ENCODE measurements at regions not wholly inside any gene's neighbourhood (a gene's known extent, or its start where the extent isn't known, plus 50 kb on each side); places are given as distances from the start of the nearest gene placed in this dataset.

DNA sequence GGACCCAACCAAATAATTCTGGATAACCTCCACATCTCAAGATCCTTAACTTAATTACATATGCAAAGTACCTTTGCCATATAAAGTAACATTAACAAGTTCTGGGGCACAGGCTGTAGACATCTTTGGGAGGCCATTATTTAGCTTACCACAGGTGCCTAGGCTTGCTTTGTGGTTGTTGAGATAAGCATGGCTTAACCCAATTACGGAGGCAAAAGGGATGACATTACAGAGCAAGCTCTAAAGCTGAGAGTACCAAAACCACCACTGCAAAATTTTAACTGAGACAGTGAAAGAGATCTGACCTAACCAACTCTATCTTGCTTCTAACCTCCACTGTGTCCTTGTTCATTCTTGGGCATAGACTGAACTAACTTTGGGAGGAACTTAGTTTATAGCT lies 502.9 kb upstream of the ATXN8OS start:
- DNase-seq (ENCODE audit: low read depth): no peak
- H3K4me3 ChIP-seq (ENCODE audit: low read depth, low read length): no peak overlapping the region
- TF ChIP-seq POLR2A (IDR thresholded peaks at IDR 0.05; ENCODE audit: extremely low read depth, insufficient read length) (no peak), MAX (IDR thresholded peaks at IDR 0.05; ENCODE audit: low read depth, low read length) (no peak), MYC (IDR thresholded peaks at IDR 0.05; ENCODE audit: low read depth, low read length) (no peak)
- TF ChIP-seq, protein P1, sequence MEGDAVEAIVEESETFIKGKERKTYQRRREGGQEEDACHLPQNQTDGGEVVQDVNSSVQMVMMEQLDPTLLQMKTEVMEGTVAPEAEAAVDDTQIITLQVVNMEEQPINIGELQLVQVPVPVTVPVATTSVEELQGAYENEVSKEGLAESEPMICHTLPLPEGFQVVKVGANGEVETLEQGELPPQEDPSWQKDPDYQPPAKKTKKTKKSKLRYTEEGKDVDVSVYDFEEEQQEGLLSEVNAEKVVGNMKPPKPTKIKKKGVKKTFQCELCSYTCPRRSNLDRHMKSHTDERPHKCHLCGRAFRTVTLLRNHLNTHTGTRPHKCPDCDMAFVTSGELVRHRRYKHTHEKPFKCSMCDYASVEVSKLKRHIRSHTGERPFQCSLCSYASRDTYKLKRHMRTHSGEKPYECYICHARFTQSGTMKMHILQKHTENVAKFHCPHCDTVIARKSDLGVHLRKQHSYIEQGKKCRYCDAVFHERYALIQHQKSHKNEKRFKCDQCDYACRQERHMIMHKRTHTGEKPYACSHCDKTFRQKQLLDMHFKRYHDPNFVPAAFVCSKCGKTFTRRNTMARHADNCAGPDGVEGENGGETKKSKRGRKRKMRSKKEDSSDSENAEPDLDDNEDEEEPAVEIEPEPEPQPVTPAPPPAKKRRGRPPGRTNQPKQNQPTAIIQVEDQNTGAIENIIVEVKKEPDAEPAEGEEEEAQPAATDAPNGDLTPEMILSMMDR (IDR thresholded peaks at IDR 0.05; ENCODE audit: low read depth, low read length): no peak

DNA sequence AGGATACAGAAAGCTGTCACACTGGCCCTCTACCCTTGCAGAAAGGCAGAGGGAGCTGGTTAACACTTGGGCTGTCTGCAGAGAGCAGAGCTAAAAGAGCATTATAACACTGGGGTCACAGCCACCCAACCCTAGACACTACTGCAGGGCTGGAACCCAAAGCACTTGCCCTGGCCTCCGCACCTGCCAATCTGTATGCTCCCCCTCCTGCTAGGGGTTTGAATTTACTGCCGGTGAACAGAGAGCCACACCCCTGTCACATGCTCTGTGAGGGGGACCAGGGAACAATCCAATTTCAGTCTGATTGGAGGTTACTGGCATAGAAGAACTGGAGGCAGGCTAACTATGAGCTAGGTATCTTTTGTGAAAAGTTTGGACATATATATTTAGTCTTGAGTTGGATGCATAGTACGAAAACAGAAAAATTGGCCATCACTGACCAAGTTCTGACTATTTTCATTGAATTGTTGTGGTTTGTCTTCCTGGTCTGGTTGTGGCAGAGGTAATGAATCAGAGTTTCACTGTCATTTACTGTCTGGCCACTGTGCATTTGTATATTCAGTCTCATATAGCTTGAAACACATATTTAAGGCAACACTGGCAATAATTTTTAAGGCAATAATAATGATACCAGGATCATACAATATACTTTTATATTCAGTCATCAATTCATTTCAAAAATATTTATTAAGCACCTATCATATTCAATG lies 504.3 kb upstream of the ATXN8OS start:
- TF ChIP-seq MYC (IDR thresholded peaks at IDR 0.05; ENCODE audit: low read depth, low read length): no peak
- no peak for TF ChIP-seq MAX (IDR thresholded peaks at IDR 0.05; ENCODE audit: low read depth, low read length)
- TF ChIP-seq, protein P1 (IDR thresholded peaks at IDR 0.05; ENCODE audit: low read depth, low read length): no peak
- no peak for DNase-seq (ENCODE audit: low read depth)
- no peak overlapping the region for H3K4me3 ChIP-seq (ENCODE audit: low read depth, low read length)

GRCh38 chr13:69601661-69602060 lies 506.0 kb upstream of the ATXN8OS start:
- no peak for TF ChIP-seq MYC (IDR thresholded peaks at IDR 0.05; ENCODE audit: low read depth, low read length)
- TF ChIP-seq POLR2A (IDR thresholded peaks at IDR 0.05; ENCODE audit: extremely low read depth, insufficient read length): no peak
- TF ChIP-seq, protein P1 (IDR thresholded peaks at IDR 0.05; ENCODE audit: low read depth, low read length): no peak
- TF ChIP-seq MAX (IDR thresholded peaks at IDR 0.05; ENCODE audit: low read depth, low read length): no peak
- no peak for DNase-seq (ENCODE audit: low read depth)
- no peak overlapping the region for H3K4me3 ChIP-seq (ENCODE audit: low read depth, low read length)

DNA sequence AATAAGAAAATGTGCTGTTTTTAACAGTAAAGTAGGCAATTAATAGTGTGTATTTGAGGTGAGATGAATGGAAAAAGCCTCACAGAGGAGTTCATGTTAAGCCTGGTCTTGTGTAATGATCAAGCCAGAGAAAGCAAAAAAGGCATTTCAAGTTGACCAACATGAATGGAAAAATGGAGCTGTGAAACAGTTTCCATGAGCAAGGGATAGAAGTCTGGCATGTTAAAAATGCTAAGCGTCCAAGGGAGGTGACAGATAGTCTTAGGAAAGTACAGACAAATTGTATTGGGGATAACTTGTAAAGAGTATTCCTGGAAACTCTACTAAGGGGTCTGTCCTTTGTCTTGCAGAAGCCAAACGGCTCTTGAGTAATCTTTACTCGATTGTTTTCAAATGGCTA lies 506.8 kb upstream of the ATXN8OS start:
- H3K4me3 ChIP-seq (ENCODE audit: low read depth, low read length): no peak overlapping the region
- no peak for DNase-seq (ENCODE audit: low read depth)
- TF ChIP-seq, protein P1 (IDR thresholded peaks at IDR 0.05; ENCODE audit: low read depth, low read length): no peak
- TF ChIP-seq MAX (IDR thresholded peaks at IDR 0.05; ENCODE audit: low read depth, low read length): no peak
- no peak for TF ChIP-seq MYC (IDR thresholded peaks at IDR 0.05; ENCODE audit: low read depth, low read length)
- TF ChIP-seq POLR2A (IDR thresholded peaks at IDR 0.05; ENCODE audit: extremely low read depth, insufficient read length): no peak

GRCh38 chr13:69597088-69597487 lies 510.5 kb upstream of the ATXN8OS start:
- TF ChIP-seq MAX (IDR thresholded peaks at IDR 0.05; ENCODE audit: low read depth, low read length): no peak
- no peak for TF ChIP-seq POLR2A (IDR thresholded peaks at IDR 0.05; ENCODE audit: extremely low read depth, insufficient read length)
- no peak for DNase-seq (ENCODE audit: low read depth)
- no peak overlapping the region for H3K4me3 ChIP-seq (ENCODE audit: low read depth, low read length)

- TF ChIP-seq MAX (IDR thresholded peaks at IDR 0.05; ENCODE audit: low read depth, low read length): no peak
- DNase-seq (ENCODE audit: low read depth): no peak
- no peak overlapping the region for H3K4me3 ChIP-seq (ENCODE audit: low read depth, low read length)
Measured at GRCh38 chr13:69595181-69595580, 512.4 kb upstream of the ATXN8OS start.
